CD1c-positive myeloid dendritic cell (primary cell): ENCODE measurements at regions not wholly inside any gene's neighbourhood (a gene's known extent, or its start where the extent isn't known, plus 50 kb on each side); places are given as distances from the start of the nearest gene placed in this dataset.
"Not testable (repeated sequence)": the region's sequence is repeated elsewhere in the genome, so short reads cannot be mapped to it uniquely, and the experiment has no call there.

Experiments used
- DNase-seq: peaks from one replicate; pipeline ENCODE4 v3.0.0-alpha.2; 2016; ENCODE audit errors: extremely low spot score

GRCh38 chr10:84700668-84701369 is 372.4 kb downstream of the CCSER2 start:
- DNase-seq: no peak

DNA sequence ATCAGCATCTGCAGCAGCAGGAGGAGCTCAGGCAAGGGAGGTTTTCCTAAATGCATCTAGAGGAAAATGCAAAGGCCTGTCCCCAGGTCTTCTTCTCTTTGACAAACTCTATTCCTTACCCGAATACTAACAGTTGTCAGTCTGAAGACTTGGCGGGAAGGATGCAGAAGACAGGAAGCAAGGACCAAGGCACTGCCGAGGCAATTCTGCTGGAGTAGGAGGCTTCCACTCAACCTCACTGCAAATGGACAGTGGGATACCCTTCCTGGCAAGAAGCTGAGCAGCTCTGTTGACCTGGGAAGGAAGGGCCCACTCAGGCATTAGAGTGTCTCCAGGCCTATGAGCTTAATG is 373.0 kb downstream of the CCSER2 start:
- no peak for DNase-seq

- DNase-seq: no peak
These were observed 375.7 kb downstream of the CCSER2 start for GRCh38 chr10:84704101-84704500.

DNA sequence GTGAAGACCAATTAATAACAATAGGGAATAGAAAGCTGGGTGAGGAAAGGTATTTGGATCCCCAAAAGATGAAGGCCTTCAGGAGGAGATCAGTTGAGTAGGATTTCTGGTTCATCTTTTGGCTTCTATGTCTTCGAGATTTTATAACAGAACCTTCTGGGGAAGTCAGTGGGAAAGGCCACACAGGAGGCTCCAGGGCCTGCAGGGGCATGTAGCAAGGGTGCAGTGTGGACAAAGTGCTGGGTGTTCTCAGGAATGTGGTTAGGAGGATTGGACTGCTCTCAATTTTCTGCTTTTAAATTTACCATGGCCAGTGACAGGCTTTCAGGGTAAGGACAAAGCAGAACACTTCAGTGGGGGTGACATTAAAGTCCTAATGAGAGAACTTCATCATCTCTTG is 378.0 kb downstream of the CCSER2 start:
- no peak for DNase-seq

- DNase-seq: no peak
These were observed 378.5 kb downstream of the CCSER2 start for GRCh38 chr10:84706875-84707274.

GRCh38 chr10:84715911-84716310 is 387.5 kb downstream of the CCSER2 start:
- DNase-seq: peak; percentile 11

- no peak for DNase-seq
These were observed 390.7 kb downstream of the CCSER2 start for GRCh38 chr10:84718877-84719616.

DNA sequence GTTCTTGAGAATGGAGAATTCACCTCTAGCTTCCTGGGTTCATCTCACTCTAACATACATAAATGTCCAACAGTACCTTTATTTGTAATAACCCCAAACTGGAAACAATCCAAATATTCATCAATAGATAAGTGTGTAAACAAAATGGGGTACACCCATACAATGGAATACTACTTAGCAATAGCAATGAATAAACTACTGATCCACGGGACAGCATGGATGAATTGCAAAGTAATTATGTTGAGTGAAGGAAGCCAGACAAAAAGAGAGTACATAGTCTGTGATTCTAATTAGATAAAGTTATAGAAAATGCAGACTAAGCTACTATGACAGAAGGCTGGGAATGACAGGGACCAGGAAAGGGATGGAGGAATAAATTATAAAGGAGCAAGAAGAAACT is 391.3 kb downstream of the CCSER2 start:
- DNase-seq: no peak

DNA sequence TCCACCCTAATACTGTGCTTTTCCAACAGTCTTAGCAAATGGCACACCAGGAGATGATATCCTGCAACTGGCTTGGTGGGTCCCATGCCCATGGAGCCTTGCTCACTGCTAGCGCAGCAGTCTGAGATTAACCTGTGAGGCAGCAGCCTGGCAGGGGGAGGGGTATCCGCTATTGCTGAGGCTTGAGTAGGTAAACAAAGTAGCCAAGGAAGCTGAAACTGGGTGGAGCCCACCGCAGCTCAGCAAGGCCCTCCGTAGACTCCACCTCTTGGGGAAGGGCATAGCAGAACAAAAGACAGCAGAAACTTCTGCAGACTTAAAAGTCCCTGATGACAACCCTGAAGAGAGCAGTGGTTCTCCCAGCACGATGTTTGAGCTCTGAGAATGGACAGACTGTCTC is 399.0 kb downstream of the CCSER2 start:
- DNase-seq: no peak

DNA sequence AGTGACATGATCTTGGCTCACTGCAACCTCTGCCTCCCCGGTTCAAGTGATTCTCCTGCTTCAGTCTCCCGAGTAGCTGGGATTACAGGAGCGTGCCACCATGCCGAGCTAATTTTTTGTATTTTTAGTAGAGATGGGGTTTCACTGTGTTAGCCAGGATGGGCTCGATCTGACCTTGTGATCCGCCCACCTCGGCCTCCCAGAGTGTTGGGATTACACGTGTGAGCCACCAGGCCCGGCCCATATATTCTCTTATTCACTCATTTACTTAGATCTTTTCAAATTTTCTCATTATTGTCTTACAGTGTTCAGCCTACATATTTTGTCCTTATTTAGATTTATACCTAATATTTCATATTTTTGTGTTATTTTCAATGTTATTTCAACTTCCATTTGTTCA is 410.7 kb downstream of the CCSER2 start:
- not testable (repeated sequence) for DNase-seq

- DNase-seq: no peak
These were observed 411.3 kb downstream of the CCSER2 start for GRCh38 chr10:84739641-84740040.

- DNase-seq: no peak
These were observed 415.1 kb downstream of the CCSER2 start for GRCh38 chr10:84743483-84743882.

DNA sequence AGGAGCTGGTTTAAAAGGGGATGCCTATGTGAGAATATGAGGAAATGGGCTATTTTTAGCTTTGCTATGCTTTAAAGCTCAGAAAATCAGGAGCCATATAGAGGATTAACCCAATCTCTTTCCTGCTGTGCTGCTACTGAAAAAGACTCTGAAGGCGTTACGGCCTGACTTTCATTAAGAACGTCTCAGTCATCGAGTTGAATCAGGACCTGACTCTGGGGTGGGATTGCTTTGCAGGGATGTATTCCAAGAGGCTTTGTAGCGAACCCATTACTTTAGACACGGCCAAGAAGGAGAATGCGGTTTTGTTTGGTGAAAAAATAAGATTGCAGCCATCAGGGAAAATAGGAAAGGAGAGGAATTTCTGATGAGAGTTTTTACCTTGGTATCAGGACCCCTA is 426.9 kb downstream of the CCSER2 start:
- no peak for DNase-seq

DNA sequence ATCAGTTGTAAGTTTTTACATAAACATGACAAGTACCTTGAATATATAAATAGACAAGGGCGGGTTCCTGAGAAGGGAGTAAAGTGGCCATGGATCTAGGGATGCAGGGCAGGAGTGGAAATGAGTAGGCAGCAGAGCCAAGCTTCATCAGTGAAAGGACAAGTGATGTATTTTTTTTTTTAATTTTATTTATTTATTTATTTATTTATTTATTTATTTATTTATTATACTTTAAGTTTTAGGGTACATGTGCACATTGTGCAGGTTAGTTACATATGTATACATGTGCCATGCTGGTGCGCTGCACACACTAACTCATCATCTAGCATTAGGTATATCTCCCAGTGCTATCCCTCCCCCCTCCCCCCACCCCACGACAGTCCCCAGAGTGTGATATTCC is 428.3 kb downstream of the CCSER2 start:
- not testable (repeated sequence) for DNase-seq

- not testable (repeated sequence) for DNase-seq
These were observed 433.7 kb downstream of the CCSER2 start for GRCh38 chr10:84761994-84762614.

DNA sequence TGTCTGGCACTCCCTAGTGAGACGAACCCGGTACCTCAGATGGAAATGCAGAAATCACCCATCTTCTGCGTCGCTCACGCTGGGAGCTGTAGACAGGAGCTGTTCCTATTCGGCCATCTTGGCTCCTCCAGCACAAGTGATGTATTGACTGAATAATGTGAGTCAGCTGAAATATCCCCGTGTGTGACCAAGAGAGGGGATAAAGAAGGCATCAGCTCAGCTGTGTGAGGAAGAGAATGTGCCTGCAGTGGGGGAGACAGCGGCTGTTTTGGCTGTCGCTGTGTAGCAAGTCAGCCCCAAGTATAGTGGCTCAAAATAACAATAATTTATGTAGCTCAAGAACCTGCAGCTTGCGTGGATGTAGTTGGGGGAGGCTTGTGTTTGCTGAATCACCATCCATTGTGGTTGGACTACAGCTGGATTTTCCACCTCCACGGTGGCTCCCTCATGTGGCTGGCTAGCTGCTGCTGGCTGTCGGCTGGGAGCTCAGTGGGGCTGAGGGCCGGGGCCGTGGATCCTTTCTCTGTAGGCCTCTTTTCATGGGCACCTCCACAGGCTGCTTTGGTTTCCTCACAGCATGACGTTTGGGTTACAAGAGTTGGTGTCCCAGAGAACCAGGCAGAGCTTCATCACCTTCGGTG is 434.5 kb downstream of the CCSER2 start:
- DNase-seq: no peak

GRCh38 chr10:84763965-84764364 is 435.6 kb downstream of the CCSER2 start:
- no peak for DNase-seq

GRCh38 chr10:84765086-84765485 is 436.7 kb downstream of the CCSER2 start:
- DNase-seq: no peak

DNA sequence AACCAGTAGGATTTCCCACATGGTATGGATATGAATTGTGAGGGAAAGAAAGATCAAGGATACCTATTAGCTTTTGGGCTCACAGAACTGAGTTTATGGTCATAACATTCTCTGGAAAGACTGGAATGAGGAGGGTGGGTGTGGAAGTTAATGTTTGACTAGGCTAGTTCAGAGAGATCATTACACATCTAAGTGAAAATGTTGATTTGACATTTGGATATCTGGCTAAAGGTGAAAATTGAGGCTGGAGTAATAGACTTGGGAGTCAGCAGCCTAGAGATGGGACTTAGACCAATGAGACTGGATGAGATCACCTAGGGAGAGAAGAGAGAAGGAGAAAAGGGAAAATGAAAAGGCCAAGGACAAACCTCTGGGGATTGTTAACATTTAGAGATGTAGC is 437.3 kb downstream of the CCSER2 start:
- no peak for DNase-seq

DNA sequence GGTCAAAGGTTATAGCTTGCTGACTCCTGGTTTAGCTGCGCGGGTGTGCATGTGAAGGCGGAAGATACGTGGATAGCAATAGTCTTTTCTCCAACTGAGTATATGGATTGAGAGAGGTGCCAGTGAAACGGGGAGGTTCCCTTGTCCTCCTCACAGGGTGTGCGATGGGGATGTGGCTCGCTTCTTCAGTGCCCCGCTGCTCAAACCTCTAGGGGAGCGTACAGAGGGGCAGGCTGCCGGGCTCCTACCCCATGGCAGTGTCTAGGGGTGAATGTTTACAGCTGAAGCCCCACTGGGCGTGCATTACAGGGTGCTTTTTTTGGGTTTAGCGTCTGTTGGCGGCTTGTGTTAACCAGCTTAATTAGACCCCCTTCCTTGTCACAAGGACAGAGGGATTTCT is 438.5 kb downstream of the CCSER2 start:
- no peak for DNase-seq

- no peak for DNase-seq
These were observed 439.7 kb downstream of the CCSER2 start for GRCh38 chr10:84768132-84768531.

GRCh38 chr10:84770824-84771223 is 442.4 kb downstream of the CCSER2 start:
- DNase-seq: no peak

DNA sequence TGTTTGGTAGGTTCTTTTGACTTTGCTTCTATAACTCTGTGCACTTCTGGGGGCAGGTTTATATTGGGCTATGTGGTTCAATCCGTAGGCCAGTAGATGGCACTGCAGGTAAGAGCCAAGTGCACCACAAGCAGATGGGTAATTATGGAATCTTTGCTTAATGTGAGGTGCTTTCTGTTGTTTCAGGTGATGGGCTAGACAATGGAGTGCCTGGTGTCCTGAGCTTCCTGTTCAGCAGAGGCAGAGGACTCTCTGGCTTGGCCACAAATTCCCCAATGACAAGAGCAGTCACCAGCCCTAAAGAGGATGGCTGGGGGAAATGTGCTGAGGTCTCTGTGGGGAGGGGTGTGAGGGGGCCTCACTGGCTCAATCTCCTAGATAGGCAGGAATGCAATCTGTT is 455.0 kb downstream of the CCSER2 start:
- no peak for DNase-seq
